ENCODE measurements at regions not wholly inside any gene's neighbourhood (a gene's known extent, or its start where the extent isn't known, plus 50 kb on each side); places are given as distances from the start of the nearest gene placed in this dataset.

DNA sequence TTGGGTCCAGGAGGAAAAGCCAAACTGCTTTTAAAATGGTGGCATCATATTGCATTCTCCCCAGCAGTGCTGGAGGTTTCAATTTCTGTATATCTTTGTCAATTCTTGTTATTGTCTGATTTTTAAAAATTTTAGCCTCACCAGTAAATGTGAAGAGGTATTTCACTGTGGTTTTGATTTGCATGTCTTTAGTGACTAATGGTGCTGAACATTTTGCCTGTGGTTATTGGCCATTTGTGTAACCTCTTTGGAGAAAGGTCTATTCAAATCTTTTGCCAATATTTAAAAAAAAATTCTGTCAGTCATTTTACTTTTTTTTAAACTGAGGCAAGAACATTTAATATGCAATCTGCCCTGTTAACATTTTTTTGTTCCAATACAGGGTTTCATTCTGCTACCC, 322.1 kb downstream of the TLL1 start:
- POLR2A ChIA-PET = no interaction called here
- no peak for TF ChIP-seq ZNF654 (tag by site-specific recombination; IDR thresholded peaks at IDR 0.05; ENCODE audit: low read depth)
- CTCF ChIA-PET = no interaction called here
- Histone ChIP-seq H3K4me1 (ENCODE audit: control insufficient read depth, insufficient read depth, low read length) (no peaks in the 10 kb centered on the region), H3K9me3 (ENCODE audit: control insufficient read depth, insufficient read depth, low read depth, low read length) (no peaks in the 10 kb centered on the region), H3K4me3 (ENCODE audit: low read depth, low read length) (no peak overlapping the region), H3K27ac (ENCODE audit: extremely low read depth, low read depth, low read length) (no peak overlapping the region), H3K36me3 (ENCODE audit: control insufficient read depth in 2 of 2, insufficient read depth in 1 of 2, low read length in 2 of 2) (no peaks in the 10 kb centered on the region)

DNA sequence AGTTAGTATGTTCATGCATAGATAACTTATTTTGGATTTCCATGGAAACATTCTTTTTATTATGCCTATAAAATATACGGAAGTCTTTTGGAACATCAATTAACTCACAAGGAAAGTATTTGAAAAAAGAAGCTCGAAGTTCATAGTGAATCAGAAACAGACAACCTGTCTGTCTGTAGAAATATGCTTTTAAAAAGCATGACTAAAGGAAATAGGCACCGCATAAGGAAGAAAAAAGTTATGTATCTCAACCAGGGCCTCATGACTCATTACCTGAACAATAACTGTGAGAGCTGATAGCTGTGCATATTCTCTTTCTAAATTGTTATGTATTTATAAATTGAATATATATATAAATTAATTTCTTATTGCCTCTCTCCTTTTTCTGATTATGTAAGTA, 324.1 kb downstream of the TLL1 start:
- Histone ChIP-seq H3K27ac (ENCODE audit: extremely low read depth, low read depth, low read length) (no peak overlapping the region), H3K4me3 (ENCODE audit: low read depth, low read length) (no peak overlapping the region), H3K4me1 (ENCODE audit: control insufficient read depth, insufficient read depth, low read length) (no peaks in the 10 kb centered on the region), H3K9me3 (ENCODE audit: control insufficient read depth, insufficient read depth, low read depth, low read length) (no peaks in the 10 kb centered on the region), H3K36me3 (ENCODE audit: control insufficient read depth in 2 of 2, insufficient read depth in 1 of 2, low read length in 2 of 2) (no peaks in the 10 kb centered on the region)
- TF ChIP-seq ZNF362 (tag by site-specific recombination; IDR thresholded peaks at IDR 0.05) = no peak
- no peak for TF ChIP-seq GLIS1 (tag by site-specific recombination; IDR thresholded peaks at IDR 0.05)
- no peak for TF ChIP-seq ZXDB (tag by site-specific recombination; IDR thresholded peaks at IDR 0.05)
- no peak for TF ChIP-seq SP2 (tag by site-specific recombination; IDR thresholded peaks at IDR 0.05)
- TF ChIP-seq ZNF280D (tag by site-specific recombination; IDR thresholded peaks at IDR 0.05) = no peak
- POLR2A ChIA-PET = no interaction called here
- CTCF ChIA-PET = interaction anchor here (0.6 kb wide), 1 partner anchor 1160 kb away, joined by 4 read pairs; no protein-coding TSS in a partner anchor

DNA sequence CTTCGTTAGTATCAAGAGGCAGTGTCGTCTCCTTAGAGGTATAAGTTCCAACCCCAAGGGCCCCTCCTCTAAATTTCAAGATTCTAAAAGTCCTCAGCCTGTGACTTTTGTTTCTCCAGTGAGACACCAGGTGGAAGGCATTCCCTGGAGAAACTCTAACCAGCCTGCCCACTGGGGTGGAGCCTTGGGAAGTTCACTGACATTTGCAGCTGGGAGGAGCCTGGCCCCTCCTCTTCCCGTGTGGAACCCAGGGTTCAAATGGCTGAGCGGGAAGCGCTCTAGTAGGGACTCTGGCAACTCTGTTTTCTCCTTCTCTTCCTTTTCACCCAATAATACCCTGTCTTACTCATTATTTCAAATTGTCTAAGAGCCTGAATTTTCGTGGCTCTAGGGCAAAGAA, 325.0 kb downstream of the TLL1 start:
- ChIA-PET CTCF (no interaction called here), POLR2A (no interaction called here)
- H3K36me3 ChIP-seq (ENCODE audit: control insufficient read depth in 2 of 2, insufficient read depth in 1 of 2, low read length in 2 of 2) = no peaks in the 10 kb centered on the region

More for the DNA sequence above, 325.0 kb downstream of the TLL1 start:
- H3K9me3 ChIP-seq (ENCODE audit: control insufficient read depth, insufficient read depth, low read depth, low read length) = no peaks in the 10 kb centered on the region
- no peak for TF ChIP-seq ZNF660 (tag by site-specific recombination; IDR thresholded peaks at IDR 0.05)
- TF ChIP-seq, protein P1, sequence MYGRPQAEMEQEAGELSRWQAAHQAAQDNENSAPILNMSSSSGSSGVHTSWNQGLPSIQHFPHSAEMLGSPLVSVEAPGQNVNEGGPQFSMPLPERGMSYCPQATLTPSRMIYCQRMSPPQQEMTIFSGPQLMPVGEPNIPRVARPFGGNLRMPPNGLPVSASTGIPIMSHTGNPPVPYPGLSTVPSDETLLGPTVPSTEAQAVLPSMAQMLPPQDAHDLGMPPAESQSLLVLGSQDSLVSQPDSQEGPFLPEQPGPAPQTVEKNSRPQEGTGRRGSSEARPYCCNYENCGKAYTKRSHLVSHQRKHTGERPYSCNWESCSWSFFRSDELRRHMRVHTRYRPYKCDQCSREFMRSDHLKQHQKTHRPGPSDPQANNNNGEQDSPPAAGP (tag by site-specific recombination; IDR thresholded peaks at IDR 0.05) = no peak
- TF ChIP-seq ZNF274 (IDR thresholded peaks at IDR 0.05; ENCODE audit: low read length) = no peak
- TF ChIP-seq ZNF274 (tag by site-specific recombination; IDR thresholded peaks at IDR 0.05; ENCODE audit: borderline replicate concordance) = no peak
- TF ChIP-seq, protein P2, sequence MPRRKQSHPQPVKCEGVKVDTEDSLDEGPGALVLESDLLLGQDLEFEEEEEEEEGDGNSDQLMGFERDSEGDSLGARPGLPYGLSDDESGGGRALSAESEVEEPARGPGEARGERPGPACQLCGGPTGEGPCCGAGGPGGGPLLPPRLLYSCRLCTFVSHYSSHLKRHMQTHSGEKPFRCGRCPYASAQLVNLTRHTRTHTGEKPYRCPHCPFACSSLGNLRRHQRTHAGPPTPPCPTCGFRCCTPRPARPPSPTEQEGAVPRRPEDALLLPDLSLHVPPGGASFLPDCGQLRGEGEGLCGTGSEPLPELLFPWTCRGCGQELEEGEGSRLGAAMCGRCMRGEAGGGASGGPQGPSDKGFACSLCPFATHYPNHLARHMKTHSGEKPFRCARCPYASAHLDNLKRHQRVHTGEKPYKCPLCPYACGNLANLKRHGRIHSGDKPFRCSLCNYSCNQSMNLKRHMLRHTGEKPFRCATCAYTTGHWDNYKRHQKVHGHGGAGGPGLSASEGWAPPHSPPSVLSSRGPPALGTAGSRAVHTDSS (tag by site-specific recombination; IDR thresholded peaks at IDR 0.05) = no peak
- TF ChIP-seq ZNF10 (tag by site-specific recombination; IDR thresholded peaks at IDR 0.05) = no peak
- no peak for TF ChIP-seq ZNF155 (tag by site-specific recombination; IDR thresholded peaks at IDR 0.05)
- no peak overlapping the region for H3K27ac ChIP-seq (ENCODE audit: extremely low read depth, low read depth, low read length)
- no peaks in the 10 kb centered on the region for H3K4me1 ChIP-seq (ENCODE audit: control insufficient read depth, insufficient read depth, low read length)
- no peak overlapping the region for H3K4me3 ChIP-seq (ENCODE audit: low read depth, low read length)
